Calu3 (cell line): ENCODE measurements at regions not wholly inside any gene's neighbourhood (a gene's known extent, or its start where the extent isn't known, plus 50 kb on each side); places are given as distances from the start of the nearest gene placed in this dataset.

Experiments
- BruUV-seq: library from RNA; stranded (reverse); fragments of 400-500 nt; replicated peaks from 2 replicates; lab custom pipeline; 2021; lab: Mats Ljungman, UMichigan
- CTCF ChIA-PET: fragments of 300-600 bp; sonication (Branson Sonifier 250); formaldehyde crosslinking; loops from one replicate; lab custom pipeline; 2022; ENCODE audit warnings: antibody characterized with exemption; lab: Charles Lee
- DNase-seq: peaks from one replicate; pipeline ENCODE4 v3.0.0; 2022
- H3K27ac Mint-ChIP-seq: one replicate; pipeline ENCODE4 v1.8.0; 2022; ENCODE audit warnings: mixed read lengths; ENCODE audit not compliant: unreplicated experiment
- H3K27me3 Mint-ChIP-seq: one replicate; pipeline ENCODE4 v1.8.0; 2022; ENCODE audit warnings: mixed read lengths; ENCODE audit not compliant: unreplicated experiment
- H3K36me3 Mint-ChIP-seq: one replicate; pipeline ENCODE4 v1.8.0; 2022; ENCODE audit warnings: mild to moderate bottlenecking, moderate library complexity, mixed read lengths; ENCODE audit not compliant: insufficient read depth, unreplicated experiment
- H3K4me1 Mint-ChIP-seq: one replicate; pipeline ENCODE4 v1.8.0; 2022; ENCODE audit warnings: mild to moderate bottlenecking, low read depth, mixed read lengths; ENCODE audit not compliant: unreplicated experiment
- H3K4me3 Mint-ChIP-seq: one replicate; pipeline ENCODE4 v1.8.0; 2022; ENCODE audit warnings: mild to moderate bottlenecking, low read depth, moderate library complexity, mixed read lengths; ENCODE audit not compliant: unreplicated experiment
- H3K9me3 Mint-ChIP-seq: one replicate; pipeline ENCODE4 v1.8.0; 2022; ENCODE audit warnings: low read depth, mixed read lengths; ENCODE audit not compliant: unreplicated experiment
- CTCF ChIP-seq: fragments of 200-600 bp; IDR thresholded peaks from one replicate; pipeline ENCODE4 v1.8.0; 2022; ENCODE audit warnings: antibody characterized with exemption; ENCODE audit not compliant: unreplicated experiment
- intact Hi-C: fragments of 100-400 bp; cut with micrococcal nuclease; formaldehyde crosslinking; loops from one replicate; pipeline ENCODE4 v1.10.0; 2022; ENCODE audit not compliant: unreplicated experiment

DNA sequence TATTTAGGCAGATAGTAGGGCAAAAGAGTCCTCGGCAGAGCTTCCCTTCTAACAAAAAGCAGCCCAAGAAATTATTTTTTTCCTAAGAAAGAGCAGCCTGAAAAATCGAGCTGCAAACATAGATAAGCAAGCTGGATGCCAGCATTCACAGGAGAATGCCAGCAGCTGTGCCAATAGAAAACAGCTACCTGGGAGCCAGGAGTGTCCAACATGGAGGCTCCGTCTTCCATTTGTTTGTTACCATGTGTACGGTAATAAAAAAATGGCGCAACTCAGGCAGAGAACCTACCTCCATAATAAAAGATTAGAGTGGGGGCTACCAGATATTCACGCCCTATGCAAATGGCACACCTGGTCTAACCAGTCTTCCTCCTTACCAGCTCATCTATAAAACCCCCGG, 77.6 kb upstream of the IPO5 start:
- peaks cover 20% of the 10 kb centered on the region for H3K27me3 Mint-ChIP-seq
- no peaks in the 10 kb centered on the region for H3K4me1 Mint-ChIP-seq
- CTCF ChIA-PET: interaction anchor here (0.6 kb wide), 1 partner anchor 740 kb away, joined by 3 read pairs; no protein-coding TSS in a partner anchor
- no peak for TF ChIP-seq CTCF
- no peaks in the 10 kb centered on the region for H3K36me3 Mint-ChIP-seq
- intact Hi-C loops: no loop called here
- no peak overlapping the region for H3K4me3 Mint-ChIP-seq
- no TSS peak for BruUV-seq
- DNase-seq: no peak
- H3K27ac Mint-ChIP-seq: no peak overlapping the region
- H3K9me3 Mint-ChIP-seq: no peaks in the 10 kb centered on the region

DNA sequence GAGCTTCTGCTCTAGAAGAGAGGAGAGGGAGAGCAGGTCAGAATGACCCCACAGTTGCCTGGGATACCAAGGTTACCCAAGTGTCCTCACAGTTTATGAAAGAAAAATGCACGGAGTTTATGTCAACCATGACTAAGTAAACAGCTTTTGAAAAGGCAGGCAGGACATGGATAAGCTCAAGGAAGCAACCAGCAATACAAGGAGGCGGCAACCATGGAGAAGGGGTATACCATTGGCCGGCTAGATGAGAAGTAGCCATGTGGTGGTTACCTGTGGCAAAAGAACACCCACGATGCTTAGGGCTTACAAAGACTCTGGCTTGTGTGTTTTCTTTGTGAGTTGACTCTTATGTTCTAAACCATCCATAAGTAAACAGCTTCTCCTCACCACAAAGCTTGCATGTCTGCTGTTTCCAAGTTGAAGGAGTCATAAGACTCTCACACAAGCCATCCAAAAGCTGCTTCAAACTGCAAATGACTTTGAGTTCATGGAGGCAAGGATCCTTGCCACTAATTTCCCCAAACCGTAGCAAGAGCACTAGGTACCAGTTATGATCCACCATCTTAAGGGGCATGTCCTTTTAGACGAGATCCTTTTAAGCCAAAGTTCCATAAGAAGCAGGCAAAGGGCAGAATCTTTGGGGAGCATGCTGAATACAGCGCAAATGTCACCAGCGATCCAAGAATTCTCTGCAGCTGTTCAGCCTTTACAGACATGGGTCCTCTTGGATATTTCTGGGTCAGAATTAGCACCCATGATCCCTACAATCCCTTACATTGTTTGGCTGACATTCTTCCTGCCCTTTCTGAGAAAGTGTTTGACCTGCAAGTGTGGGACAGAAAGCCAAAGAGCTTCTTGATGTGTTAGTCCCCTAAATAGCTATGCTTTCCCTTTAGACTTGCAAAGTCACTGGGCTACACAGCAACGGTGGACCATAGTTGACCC, 74.8 kb upstream of the IPO5 start:
- BruUV-seq: no TSS peak
- no peak for TF ChIP-seq CTCF
- CTCF ChIA-PET: no interaction called here
- Mint-ChIP-seq H3K4me1 (no peaks in the 10 kb centered on the region), H3K9me3 (no peaks in the 10 kb centered on the region), H3K36me3 (no peaks in the 10 kb centered on the region), H3K4me3 (no peak overlapping the region), H3K27me3 (peaks cover 26% of the 10 kb centered on the region), H3K27ac (no peak overlapping the region)
- no peak for DNase-seq
- intact Hi-C loops: no loop called here

GRCh38 chr13:97879646-97880310, 73.7 kb upstream of the IPO5 start:
- intact Hi-C loops: no loop called here
- no peak overlapping the region for H3K27ac Mint-ChIP-seq
- H3K4me1 Mint-ChIP-seq: no peaks in the 10 kb centered on the region
- H3K27me3 Mint-ChIP-seq: peaks cover 26% of the 10 kb centered on the region
- H3K9me3 Mint-ChIP-seq: no peaks in the 10 kb centered on the region
- no peak for TF ChIP-seq CTCF
- no peaks in the 10 kb centered on the region for H3K36me3 Mint-ChIP-seq
- DNase-seq: no peak
- no peak overlapping the region for H3K4me3 Mint-ChIP-seq
- BruUV-seq: no TSS peak
- CTCF ChIA-PET: no interaction called here

DNA sequence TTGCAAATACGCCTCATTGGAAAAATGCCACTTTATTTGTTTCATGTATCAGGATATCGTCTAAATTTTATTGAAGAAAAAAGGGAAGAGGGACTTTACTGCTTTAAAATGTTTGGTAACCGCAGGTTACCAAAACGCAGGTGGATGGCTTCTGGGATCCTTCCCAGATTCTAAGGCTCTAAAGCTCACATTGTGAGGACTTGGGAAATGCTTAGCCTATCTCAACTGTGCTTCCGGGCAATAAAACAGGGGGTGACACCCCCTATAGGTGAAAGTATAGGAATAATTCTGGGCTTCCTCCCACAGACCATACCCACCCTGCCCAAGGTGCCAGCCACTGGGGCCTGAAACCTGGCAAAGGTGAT, 73.2 kb upstream of the IPO5 start:
- Mint-ChIP-seq H3K27me3 (peaks cover 26% of the 10 kb centered on the region), H3K27ac (no peak overlapping the region), H3K4me3 (no peak overlapping the region), H3K36me3 (no peaks in the 10 kb centered on the region), H3K9me3 (no peaks in the 10 kb centered on the region), H3K4me1 (no peaks in the 10 kb centered on the region)
- BruUV-seq: no TSS peak
- CTCF ChIA-PET: no interaction called here
- intact Hi-C loops: no loop called here
- TF ChIP-seq CTCF: no peak
- no peak for DNase-seq
